ENCODE measurements at regions not wholly inside any gene's neighbourhood (a gene's known extent, or its start where the extent isn't known, plus 50 kb on each side); places are given as distances from the start of the nearest gene placed in this dataset.
"Not testable (repeated sequence)": the region's sequence is repeated elsewhere in the genome, so short reads cannot be mapped to it uniquely, and the experiment has no call there.

DNA sequence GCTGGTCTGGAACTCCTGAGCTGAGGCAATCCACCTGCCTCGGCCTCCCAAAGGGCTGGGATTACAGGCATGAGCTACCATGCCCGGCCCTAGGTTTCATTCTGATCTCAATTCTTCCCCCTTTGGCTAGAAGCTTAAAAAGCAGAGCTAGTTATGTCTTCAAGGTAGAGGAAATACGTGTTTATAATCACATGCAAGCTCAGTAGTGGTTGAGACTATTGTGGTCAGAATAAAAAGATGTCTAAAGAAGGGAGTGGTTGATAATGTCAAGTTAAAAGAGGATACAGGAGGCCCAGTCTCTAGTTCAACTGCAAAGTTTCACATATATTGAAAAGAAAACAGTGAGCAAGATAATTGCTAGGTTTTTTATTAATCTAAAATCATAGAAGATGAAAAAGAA lies 807.8 kb upstream of the ACVR2A start:
- DNase-seq, result no peak

GRCh38 chr2:147033044-147033443 lies 811.8 kb upstream of the ACVR2A start:
- no peak for DNase-seq

DNA sequence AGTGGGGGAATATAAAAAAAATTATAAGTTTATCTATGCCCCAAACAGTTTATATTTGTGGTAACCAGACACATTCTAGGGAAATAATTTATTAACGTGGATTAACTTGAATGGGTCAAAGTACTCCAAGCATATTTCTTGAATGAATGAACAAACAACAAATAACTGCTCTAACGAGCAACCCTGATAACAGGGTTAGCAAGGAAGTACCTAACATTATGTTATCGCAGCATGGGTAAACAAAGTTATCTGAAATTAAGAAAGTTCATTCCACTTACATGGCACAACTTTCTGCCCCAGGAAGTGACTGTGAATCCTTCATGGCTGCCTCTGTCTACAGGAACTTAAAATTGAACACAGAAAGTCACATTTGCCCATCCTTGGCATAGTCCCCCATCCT lies 812.9 kb upstream of the ACVR2A start:
- DNase-seq, result no peak

GRCh38 chr2:147030966-147031720 lies 813.7 kb upstream of the ACVR2A start:
- DNase-seq, result no peak

DNA sequence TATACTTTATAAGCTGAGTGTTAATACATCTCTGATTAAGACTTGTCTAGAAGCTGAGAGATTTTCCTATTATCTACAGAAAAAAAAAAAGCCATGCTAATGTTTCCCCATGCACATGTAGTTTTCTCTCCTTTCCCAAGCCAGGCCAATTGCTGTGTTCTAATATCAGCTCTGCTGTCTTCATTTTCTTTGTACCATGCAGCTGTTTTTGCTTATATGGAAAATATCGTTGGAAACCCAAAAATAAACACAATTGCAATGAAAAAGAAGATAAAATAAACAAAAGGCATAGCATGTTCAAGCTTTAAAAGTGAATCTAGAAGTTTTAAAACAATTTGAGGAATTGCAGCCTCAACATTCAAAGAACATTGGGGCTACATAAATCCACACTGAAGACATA lies 817.4 kb upstream of the ACVR2A start:
- DNase-seq, result no peak

DNA sequence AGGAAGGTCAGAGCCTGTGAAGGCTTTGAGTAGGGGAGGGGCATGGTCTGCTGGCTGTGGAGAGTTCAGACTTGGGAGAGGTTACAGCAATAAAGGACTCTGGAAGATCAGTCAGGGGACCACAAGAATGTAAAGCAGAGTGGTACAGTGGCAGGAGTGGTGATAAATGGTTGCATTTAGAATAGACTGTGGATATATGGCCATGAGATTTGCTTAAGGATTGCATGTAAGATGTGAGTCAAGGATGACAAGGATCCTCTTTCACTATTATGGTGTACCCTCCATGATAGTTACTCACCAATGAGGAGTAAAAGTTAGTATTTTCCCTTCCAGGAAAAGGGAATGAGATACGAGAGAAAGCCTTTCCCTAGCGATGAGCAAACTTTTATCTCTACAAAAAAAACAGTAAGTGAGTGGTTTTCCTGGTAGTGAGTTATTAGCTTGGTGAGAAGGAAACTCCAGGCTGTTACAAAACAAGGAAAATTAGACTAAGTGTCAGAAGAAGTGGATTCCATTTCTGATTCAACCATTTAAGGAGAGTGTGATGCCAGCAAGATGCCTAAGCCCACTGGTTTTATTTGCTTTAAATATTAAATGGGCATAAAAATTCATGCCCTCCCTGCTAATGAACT lies 818.0 kb upstream of the ACVR2A start:
- no peak for DNase-seq

DNA sequence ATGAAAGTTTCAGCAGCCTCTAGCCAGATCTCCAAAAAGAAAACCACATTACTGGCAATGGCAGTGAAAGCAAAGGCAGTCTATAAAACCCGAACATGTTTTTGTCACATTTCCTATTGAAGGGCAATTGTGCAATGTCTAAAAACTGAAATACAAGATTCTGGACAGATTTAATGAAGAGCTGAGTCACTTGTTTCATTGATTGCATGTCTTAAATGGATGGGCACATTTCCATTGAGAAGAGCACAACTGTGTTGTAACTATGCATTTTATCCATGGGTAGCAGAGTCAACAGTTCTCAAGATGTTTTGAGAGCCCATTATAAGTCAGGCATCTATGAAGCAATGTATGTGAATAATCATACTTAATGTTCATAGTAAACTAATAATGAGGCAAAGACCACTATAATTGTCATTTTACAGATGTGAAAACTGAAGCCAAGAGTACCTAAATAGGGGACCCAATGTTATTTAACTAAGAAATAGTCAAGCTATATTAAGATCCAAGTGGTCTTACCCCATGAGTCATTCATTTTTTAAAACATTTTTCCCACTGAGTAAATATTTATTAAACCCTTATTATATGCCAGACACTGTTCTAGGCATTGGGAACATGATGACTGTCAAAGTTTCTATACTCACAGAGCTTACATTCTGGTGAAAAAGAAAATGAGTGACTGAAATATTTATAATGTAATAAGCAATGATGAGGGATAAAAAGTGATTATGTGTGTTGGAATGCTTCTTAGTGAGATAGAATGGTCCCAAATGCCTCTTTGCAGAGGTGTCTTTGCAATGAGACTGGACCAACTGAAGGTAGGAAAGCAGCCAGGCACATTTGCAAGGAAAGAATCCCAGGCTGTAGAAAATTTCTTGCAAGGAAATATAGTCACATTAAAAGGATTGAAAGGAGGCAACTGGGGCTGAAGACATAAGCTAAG lies 818.9 kb upstream of the ACVR2A start:
- no peak for DNase-seq

- no peak for DNase-seq
Measured at GRCh38 chr2:147019311-147019710, 825.5 kb upstream of the ACVR2A start.

DNA sequence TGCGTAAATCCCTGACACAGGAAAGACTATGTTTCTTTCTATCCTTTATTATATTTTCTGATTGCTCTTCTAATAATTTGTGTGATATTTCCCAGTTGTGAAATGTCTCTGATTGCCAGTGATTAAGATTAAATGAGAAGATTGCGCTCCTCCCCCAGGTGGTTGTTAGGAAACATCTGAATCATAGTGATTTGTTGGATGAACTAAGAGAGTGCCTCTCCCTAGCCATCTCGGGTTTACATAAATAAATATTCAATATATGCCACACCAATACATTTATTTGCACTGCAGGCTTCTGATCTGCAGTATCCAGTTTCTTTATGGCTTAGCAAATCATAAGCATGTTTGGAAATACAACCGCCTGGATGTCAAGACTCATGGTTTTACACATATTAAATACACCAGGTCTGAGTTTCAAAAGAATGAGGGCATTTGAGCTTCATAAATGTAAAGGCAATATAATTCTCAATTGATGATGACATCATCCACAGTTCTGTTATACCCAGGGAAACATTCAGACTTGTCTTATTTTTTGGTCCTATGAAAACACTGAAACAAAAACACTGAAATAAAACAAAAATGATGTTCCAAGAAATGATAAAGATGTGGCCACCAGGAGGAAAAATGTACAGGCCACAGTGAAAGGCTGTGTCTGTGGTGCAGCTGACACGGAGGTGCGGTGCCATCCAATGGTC lies 826.7 kb upstream of the ACVR2A start:
- no peak for DNase-seq

DNA sequence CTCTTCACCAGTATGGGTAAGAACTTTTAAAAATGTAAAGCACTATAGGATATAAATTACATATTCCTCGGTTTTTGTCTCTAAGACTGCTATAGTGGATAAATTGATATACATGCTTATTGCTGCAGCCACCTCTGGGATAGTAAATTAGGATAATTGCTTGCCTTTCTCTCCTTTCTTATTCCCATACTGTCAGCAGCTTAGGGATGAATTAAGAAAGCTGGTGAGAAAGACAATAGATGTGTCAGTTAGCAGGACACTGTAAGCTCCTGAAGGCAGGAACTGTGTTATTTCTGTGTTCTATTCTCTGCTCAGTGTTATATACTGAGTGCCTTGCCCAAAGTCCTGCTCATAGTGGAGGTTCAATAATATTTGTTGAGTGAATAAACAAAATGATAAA lies 828.6 kb upstream of the ACVR2A start:
- no peak for DNase-seq

DNA sequence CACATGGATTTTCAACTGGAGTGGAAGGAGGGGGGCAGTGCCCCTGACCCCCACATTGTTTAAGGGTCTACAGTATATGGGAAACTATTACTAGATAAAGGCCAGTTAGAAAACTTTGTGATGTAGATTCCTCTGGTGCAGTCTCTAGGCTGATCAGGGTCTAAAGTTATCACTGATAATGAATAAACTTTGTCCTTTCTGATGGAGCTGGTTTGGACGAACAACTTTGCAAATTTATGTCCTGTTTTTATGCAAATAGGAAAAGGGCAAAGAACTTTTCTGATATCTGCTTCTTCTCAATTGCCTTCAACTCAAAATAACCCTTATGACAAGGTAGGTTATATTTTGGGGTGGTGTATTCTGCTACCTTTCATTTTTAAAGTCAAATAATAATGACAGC lies 829.2 kb upstream of the ACVR2A start:
- DNase-seq, result no peak

- no peak for DNase-seq
Measured at GRCh38 chr2:147013696-147014392, 831.0 kb upstream of the ACVR2A start.

GRCh38 chr2:147008481-147008880 lies 836.3 kb upstream of the ACVR2A start:
- DNase-seq, result no peak

- no peak for DNase-seq
Measured at GRCh38 chr2:147006736-147007141, 838.1 kb upstream of the ACVR2A start.

GRCh38 chr2:147003081-147003480 lies 841.7 kb upstream of the ACVR2A start:
- no peak for DNase-seq

- no peak for DNase-seq
Measured at GRCh38 chr2:147002256-147002655, 842.6 kb upstream of the ACVR2A start.

DNA sequence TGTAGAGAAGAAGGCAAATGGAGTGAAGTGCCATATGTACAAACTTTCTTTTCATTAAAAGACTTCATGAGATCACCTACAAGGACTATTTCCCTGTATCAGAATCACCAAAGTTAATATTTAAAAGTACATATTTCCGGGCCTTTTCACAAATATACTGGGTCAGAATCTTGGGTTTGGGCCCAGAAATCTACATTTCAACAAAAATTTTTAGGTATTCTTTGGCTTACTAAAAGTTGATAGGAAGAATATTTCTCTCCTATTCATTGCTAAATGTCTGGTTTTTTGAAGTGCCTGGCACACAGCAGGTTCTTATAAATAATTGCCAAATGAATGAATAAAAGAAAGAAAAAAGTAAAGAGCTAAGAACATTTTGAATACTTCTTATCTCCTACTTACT lies 843.8 kb upstream of the ACVR2A start:
- no peak for DNase-seq

DNA sequence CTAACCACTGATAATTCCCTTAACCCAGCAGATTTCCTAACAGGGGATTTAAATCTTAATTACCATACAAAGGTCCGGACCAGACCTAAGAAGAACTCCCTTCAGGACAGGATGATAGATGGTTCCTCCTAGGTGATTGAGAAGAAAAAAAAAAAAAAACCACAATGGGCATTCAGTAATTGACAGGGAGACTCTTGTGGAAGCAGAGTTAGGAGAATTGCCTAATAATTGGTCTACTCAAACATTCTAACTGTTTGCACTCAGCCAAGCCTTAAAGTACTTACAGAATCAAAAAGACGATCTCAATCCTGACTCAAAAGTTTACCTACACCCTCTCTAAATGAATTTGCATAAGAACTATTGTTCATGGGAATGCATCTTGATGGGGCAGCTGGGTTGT lies 844.7 kb upstream of the ACVR2A start:
- not testable (repeated sequence) for DNase-seq

GRCh38 chr2:146997945-146998344 lies 846.9 kb upstream of the ACVR2A start:
- DNase-seq, result no peak

- DNase-seq, result no peak
Measured at GRCh38 chr2:146997488-146997887, 847.3 kb upstream of the ACVR2A start.

DNA sequence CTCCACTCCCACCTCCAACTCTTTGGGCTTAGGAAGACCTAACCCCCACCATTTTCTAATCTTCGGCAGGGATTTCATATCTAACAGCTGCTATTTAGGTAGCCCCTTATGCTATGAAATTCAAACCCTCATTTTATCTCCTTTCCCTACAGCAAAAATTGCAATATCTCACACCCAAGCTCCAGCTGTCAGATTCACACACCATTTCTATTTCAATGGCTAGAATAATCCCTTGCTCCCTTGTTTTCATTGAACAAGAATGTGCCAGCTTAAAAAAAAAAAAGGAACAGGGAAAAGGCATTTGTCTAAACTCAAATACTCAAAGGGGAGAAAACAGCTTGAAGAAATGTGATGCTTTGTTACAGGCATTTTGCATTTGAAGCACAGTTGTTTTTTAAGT lies 850.6 kb upstream of the ACVR2A start:
- DNase-seq, result no peak

DNA sequence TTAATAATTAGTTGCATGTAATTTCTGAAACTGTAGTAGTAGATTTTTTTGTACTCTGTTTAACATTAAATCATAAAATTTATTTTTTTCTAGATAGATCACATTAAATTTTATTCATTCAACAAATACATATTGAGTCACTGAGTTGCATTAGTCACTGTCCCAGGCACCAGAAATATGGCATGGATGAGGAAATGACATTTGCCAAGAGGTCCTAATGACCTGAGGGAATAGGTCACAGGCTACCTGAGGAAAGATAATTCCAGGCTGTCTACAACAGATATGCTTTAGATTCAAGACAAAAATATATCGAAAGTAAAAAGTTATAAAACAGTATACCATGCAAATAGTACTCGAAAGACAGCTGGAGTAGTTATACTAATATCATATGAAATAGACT lies 852.4 kb upstream of the ACVR2A start:
- no peak for DNase-seq

Measured in OCI-M1 (cell line).